Nephron (organoid): ENCODE measurements at regions not wholly inside any gene's neighbourhood (a gene's known extent, or its start where the extent isn't known, plus 50 kb on each side); places are given as distances from the start of the nearest gene placed in this dataset.

Experiments
- H3K27ac Mint-ChIP-seq, 3 experiments: 2 replicates each; pipeline ENCODE4 v1.8.0; 2020; ENCODE audit warnings: mixed read lengths in 3 of 3, mild to moderate bottlenecking in 2 of 3, moderate library complexity in 1 of 3
- H3K27me3 Mint-ChIP-seq: 2 replicates; pipeline ENCODE4 v1.8.0; 2021; ENCODE audit warnings: low read depth, mild to moderate bottlenecking, moderate library complexity, mixed read lengths
- H3K36me3 Mint-ChIP-seq: 2 replicates; pipeline ENCODE4 v1.8.0; 2020; ENCODE audit warnings: low read depth, mixed read lengths
- H3K4me1 Mint-ChIP-seq: 2 replicates; pipeline ENCODE4 v1.8.0; 2020; ENCODE audit warnings: mixed read lengths
- H3K4me3 Mint-ChIP-seq, 3 experiments: 2 replicates each; pipeline ENCODE4 v1.8.0; 2020; ENCODE audit warnings: mild to moderate bottlenecking in 3 of 3, mixed read lengths in 3 of 3, moderate library complexity in 2 of 3
- H3K9me3 Mint-ChIP-seq: 2 replicates; pipeline ENCODE4 v1.8.0; 2020; ENCODE audit warnings: mixed read lengths
- CTCF ChIP-seq, 3 experiments: fragments of 200-600 bp; sonication (generic); IDR thresholded peaks; one replicate each; pipeline ENCODE4 v1.5.0; 2021; ENCODE audit warnings: antibody characterized with exemption in 3 of 3; ENCODE audit not compliant: unreplicated experiment in 3 of 3

- Mint-ChIP-seq H3K36me3 (no peaks in the 10 kb centered on the region), H3K27ac (no peak overlapping the region)
Measured at GRCh38 chr9:522658-523057, 308.0 kb downstream of the DOCK8 start.

GRCh38 chr9:523444-523843 is 308.8 kb downstream of the DOCK8 start:
- Mint-ChIP-seq H3K4me3 (no peak overlapping the region), H3K27me3 (no peaks in the 10 kb centered on the region), H3K4me1 (peaks cover 16% of the 10 kb centered on the region), H3K27ac (no peak overlapping the region), H3K36me3 (no peaks in the 10 kb centered on the region), H3K9me3 (no peaks in the 10 kb centered on the region)
- no peak for TF ChIP-seq CTCF (IDR thresholded peaks at IDR 0.05; ENCODE audit: unreplicated experiment in 3 of 3)

More at GRCh38 chr9:522658-523057, 308.0 kb downstream of the DOCK8 start:
- peaks cover 19% of the 10 kb centered on the region for H3K4me1 Mint-ChIP-seq
- no peaks in the 10 kb centered on the region for H3K27me3 Mint-ChIP-seq
- TF ChIP-seq CTCF (IDR thresholded peaks at IDR 0.05; ENCODE audit: unreplicated experiment in 3 of 3): no peak
- H3K4me3 Mint-ChIP-seq: no peak overlapping the region
- H3K9me3 Mint-ChIP-seq: no peaks in the 10 kb centered on the region

GRCh38 chr9:524008-524407 is 309.3 kb downstream of the DOCK8 start:
- Mint-ChIP-seq H3K4me3 (no peak overlapping the region), H3K4me1 (peaks cover 14% of the 10 kb centered on the region), H3K9me3 (no peaks in the 10 kb centered on the region), H3K27ac (no peak overlapping the region), H3K36me3 (no peaks in the 10 kb centered on the region), H3K27me3 (no peaks in the 10 kb centered on the region)
- no peak for TF ChIP-seq CTCF (IDR thresholded peaks at IDR 0.05; ENCODE audit: unreplicated experiment in 3 of 3)

- peaks cover 17% of the 10 kb centered on the region for H3K4me1 Mint-ChIP-seq
- no peak overlapping the region for H3K4me3 Mint-ChIP-seq
- H3K27ac Mint-ChIP-seq: no peak overlapping the region
- no peaks in the 10 kb centered on the region for H3K36me3 Mint-ChIP-seq
- no peaks in the 10 kb centered on the region for H3K9me3 Mint-ChIP-seq
- no peak for TF ChIP-seq CTCF (IDR thresholded peaks at IDR 0.05; ENCODE audit: unreplicated experiment in 3 of 3)
- no peaks in the 10 kb centered on the region for H3K27me3 Mint-ChIP-seq
Measured at GRCh38 chr9:526904-527591, 312.4 kb downstream of the DOCK8 start.

GRCh38 chr9:529731-530130 is 311.8 kb upstream of the DMRT1 start:
- Mint-ChIP-seq H3K27me3 (no peaks in the 10 kb centered on the region), H3K9me3 (no peaks in the 10 kb centered on the region), H3K4me1 (peaks cover 35% of the 10 kb centered on the region), H3K36me3 (no peaks in the 10 kb centered on the region), H3K4me3 (no peak overlapping the region), H3K27ac (no peak overlapping the region)
- TF ChIP-seq CTCF (IDR thresholded peaks at IDR 0.05; ENCODE audit: unreplicated experiment in 3 of 3): no peak

- Mint-ChIP-seq H3K27me3 (no peaks in the 10 kb centered on the region), H3K4me1 (peaks cover 44% of the 10 kb centered on the region), H3K4me3 (no peak overlapping the region), H3K36me3 (no peaks in the 10 kb centered on the region), H3K9me3 (no peaks in the 10 kb centered on the region), H3K27ac (no peak overlapping the region)
- no peak for TF ChIP-seq CTCF (IDR thresholded peaks at IDR 0.05; ENCODE audit: unreplicated experiment in 3 of 3)
Measured at GRCh38 chr9:530681-531080, 310.8 kb upstream of the DMRT1 start.
